Right renal cortex interstitium (tissue), 3 donors: ENCODE measurements at regions not wholly inside any gene's neighbourhood (a gene's known extent, or its start where the extent isn't known, plus 50 kb on each side); places are given as distances from the start of the nearest gene placed in this dataset.
"Not testable (repeated sequence)": the region's sequence is repeated elsewhere in the genome, so short reads cannot be mapped to it uniquely, and the experiment has no call there.

Source experiments
- DNase-seq, 3 donors: peaks; one replicate each; pipeline ENCODE4 v3.0.0-alpha.2; 2013; ENCODE audit warnings: low read depth in 3 of 3, low spot score in 2 of 3

DNA sequence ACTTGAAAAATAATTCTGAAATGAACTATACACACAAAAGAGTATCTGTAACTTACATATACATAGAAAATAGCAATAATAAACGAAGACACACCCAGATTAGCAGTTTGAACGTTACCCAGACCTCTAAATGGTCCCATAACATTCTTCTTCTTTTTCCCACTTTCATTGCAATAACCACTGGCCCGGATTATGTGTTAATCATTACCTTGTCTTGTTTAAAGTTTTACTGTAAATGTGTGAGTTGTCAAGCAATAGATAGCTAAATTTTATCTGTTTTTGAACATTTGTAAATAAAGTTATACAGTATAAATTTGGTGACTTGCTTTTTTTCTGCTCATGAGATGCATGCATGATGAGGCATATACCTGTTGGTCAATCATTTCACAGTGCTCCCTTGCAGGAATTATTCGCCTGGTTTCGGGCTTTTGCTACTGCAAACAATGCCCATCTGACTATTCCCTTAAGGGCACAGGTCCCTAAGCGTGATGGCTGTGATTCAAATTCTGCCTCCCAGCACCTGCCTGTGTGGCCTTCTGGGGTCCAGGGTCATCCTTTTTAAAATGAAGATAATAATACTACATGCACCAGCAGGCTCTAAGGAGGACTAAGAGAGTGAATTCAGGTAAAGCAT lies 66.1 kb downstream of the GADD45G start:
- DNase-seq = no peak

DNA sequence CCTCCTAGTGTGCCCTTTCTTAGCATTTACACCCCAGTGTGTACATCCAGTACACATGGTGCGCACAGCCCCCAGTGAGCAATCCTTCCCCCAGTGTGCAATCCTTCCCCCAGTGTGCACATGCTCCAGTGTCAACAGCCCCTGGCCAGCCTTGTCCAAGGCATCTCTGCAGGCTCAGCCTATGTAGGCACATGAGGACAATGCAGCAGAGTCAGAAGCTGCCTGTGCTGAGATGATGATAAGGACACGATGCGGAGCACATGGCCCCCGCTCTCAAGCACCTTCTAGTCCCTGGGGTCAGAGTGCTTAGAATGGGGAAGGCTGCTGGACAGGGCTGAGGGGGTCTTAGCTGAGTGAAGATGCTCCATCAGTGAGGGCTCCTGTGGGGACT lies 69.8 kb downstream of the GADD45G start:
- DNase-seq = no peak

DNA sequence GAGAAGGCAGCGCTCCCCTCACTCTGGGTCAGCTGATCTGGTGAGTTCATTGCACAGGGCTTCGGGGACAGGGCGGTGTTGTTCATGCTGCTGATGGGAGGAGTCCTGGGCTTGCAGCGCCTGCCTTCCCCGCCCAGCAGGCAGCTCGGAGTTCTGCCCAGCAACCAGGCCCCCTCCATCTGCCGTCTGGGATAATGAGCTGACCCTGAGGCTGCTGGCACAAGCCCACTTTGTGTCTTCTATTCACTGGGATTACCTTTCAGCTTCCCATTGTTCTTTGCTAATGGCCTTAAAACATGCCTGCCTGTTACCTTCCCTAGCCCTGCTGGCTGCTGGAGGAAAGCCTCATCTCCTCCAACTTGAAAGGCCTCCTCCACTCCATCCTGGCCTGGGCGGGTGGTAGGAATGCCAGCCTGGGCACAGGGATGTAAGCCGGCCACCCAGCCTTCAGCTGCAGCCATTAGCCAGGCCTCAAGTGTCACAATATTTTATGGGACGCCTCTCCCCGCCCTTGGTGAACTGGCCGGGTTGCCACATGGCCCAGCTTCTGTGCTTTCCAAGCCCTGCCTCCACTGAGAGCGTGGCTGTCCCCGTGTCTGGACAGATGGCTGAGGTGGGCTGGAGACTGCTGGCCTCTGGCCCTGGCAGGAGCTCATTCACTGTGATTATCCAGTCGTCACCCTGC lies 70.4 kb downstream of the GADD45G start:
- DNase-seq = no peak

DNA sequence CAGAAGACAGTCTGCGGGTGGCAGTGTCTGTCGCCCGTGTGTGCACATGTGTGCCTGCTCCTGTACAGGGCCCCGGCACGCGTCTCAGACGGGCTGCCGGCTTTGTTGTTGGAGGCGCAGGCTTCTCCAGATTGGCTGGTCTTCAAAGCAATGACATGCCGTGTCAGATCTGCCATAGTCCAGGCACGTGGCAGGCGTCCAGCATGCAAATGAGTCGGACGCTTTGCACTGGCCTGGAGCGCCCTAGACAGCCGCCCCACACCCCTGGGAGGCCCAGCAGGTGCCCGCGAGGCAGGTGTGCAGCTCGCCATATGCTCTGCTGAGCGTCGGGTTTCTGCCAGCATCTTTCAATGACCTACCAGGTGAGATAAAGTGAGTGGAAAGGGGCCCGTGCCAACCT lies 71.5 kb downstream of the GADD45G start:
- no peak for DNase-seq

DNA sequence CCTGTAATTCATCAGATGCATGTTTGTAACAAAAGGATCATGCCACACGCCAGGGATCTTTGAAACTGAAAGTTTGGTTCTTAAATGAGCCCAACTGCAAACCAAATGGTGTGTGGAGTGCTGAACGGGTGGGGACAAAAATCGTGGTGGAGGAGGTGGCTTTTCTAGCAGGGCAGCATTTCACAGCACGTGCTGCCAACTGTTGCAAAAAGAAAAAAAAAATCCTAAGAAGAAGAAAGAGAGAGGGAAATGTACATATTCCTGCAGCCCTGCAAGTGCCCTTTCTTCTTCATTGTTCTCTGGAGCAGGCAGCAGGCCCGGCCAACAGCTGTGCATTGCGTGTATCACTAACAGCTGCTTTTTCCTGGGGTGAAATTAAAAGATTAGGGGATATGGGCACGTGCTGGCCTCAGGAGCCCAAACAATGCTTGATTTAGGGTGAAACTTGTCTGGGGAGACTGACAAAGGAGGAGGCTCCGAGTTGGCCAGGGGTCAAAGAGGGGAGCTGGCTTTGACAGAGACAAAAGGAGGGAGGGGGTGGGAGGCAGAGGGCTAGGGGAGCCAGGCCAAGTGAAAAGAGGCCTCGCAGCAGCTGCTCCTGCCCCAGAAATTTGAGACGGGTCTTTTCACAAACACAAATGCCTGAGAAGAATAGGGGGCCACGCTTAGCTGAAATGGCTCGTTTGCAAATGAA lies 73.0 kb downstream of the GADD45G start:
- no peak for DNase-seq

DNA sequence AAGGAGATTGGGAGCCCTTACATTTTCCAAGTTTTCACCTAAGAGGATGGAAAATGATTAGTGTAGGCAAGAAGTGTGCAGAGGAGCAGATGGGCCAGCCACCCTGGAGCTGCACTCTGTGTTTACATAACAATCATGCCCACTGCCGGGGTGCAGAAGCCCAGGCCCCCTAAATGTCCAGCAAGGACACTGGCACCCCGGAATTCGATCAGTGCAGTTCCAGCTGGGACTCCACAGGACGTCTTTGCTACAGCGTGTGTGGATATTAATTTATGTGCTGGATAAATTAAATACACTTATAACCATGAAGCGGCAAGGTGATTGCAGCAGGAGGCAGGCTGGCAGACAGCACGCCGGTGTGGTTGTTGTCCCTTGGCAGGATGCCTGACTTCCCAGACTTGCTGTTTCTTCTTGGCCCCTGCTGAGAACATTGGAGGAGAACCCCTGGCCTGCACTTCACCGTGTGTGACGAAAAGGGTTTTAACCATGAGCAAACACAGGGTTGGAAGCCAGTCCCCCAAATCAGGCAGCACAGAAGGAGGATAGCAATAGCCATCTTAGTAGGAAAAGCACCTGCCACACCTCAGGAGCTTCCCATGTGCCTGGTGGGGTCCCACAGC lies 73.7 kb downstream of the GADD45G start:
- no peak for DNase-seq

DNA sequence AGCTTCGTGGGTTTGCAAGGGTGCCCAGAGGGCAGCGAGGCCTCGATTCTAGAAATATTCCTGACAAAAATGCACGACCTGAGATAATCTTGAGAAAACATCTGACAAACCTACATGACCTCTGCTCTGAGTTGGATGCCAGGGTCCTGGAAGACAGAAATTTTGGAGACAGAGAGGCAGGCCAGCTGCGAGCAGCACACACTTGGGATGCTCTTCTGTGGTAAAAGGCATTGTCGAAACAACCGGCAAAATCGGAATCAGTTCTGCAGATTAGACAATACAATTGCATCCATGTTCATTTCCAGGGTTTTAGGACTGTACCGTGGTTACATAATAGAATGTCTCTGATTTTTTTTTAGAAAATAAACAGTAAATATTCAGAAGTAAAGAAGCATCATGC lies 74.2 kb downstream of the GADD45G start:
- DNase-seq = no peak

DNA sequence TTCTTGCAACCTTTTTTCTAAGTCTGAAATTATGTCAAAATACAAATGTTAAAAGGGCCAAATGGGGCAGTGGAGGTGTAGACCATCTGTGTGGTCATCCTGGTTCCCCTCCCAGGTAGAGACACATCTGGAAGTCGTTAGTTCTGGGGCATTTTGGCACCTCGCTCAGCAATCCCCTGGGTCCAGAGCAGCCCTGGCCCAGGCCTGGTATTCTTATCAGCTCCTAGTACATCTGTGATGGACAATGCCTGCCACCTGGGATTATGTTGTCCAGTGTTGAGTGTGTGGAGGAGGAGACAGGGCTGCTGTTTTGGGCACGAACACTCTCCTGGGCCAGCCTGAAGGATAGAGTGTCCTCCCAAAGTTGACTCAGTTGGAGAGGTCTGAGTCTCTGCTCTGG lies 74.8 kb downstream of the GADD45G start:
- no peak for DNase-seq

DNA sequence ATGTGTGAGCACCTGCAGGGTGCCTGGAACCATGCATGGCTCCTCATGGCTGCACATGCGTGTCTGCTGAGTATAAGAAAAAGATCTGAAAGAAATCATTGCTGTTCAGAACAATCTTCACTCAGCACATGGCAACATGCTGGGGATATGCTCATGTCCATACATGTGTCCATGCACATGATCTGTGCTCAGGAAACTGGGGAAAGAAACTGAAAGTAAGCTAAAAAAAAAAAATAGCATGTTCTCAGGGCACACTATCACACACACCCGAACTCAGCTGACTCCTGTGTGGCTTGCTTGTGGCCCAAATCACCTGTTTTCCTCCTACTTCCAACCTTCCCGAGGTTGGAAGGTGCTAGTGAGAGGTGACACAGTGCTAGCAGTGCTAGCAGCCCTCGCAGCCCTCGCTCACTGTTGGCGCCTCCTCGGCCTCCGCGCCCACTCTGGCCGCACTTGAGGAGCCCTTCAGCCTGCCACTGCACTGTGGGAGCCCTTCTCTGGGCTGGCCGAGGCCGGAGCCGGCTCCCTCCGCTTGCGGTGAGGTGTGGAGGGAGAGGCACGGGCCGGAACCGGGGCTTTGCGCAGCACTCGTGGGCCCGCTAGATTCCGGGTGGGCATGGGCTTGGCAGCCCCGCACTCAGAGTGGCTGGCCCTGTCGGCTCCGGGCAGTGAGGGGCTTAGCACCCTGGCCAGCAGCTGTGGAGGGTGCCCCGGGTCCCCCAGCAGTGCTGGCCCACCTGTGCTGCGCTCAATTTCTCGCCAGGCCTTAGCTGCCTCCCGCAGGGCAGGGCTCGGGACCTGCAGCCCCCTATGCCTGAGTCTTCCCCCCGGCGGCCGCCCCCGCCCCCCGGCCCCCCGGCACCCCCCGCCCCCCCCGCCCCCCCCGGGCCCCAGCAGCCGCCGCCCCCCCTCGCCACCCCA lies 76.0 kb downstream of the GADD45G start:
- no peak for DNase-seq

DNA sequence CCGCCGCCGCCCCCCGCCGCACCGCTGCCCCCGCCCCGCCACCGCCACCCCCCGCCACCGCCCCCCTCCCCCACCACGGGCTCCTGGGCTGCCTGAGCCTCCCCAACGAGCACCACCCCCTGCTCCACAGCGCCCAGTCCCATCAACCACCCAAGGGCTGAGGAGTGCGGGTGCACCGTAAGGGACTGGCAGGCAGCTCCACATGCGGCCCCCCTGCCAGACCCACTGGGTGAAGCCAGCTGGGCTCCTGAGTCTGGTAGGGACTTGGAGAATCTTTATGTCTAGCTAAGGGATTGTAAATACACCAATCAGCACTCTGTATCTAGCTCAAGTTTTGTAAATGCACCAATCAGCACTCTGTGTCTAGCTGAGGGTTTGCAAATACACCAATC lies 76.7 kb downstream of the GADD45G start:
- not testable (repeated sequence) for DNase-seq

DNA sequence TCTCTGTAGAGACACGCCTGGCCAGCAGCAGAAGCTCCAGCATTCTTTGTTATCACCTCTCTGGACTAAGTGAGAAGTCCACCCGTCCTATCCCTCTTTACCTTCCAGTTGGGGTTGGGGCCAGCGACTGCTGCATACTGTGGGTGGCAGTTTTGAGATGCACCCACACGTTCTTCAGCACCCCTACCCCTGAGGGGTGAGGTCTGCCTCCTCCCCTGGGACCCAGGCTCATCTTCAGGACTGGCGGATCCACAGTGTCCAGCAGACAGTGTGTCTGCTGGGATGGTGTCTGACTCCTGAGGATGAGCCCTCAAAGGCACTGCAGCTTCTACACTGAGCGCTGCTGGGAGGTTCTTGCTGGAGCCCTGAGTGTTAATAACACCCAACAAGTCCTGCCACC lies 78.8 kb downstream of the GADD45G start:
- DNase-seq = no peak

DNA sequence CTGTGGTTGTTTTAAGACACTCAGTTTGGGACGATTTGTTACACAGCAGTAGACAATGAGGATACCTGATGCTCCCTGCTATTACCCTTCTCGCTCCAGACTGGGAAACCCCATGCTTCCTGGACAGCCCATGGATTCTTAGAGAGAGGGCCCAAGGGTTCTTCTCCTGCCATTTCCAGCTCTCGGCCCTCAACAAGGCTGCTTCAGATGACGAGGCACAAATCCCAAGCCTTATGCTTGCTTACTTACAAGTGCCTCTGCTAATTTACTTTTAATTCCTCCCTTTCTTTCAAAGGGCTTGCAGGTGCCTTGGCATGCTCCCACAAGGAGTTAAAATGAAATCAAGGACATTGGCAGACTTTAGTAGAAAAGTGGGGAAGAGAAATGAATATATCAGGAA lies 79.4 kb downstream of the GADD45G start:
- no peak for DNase-seq

DNA sequence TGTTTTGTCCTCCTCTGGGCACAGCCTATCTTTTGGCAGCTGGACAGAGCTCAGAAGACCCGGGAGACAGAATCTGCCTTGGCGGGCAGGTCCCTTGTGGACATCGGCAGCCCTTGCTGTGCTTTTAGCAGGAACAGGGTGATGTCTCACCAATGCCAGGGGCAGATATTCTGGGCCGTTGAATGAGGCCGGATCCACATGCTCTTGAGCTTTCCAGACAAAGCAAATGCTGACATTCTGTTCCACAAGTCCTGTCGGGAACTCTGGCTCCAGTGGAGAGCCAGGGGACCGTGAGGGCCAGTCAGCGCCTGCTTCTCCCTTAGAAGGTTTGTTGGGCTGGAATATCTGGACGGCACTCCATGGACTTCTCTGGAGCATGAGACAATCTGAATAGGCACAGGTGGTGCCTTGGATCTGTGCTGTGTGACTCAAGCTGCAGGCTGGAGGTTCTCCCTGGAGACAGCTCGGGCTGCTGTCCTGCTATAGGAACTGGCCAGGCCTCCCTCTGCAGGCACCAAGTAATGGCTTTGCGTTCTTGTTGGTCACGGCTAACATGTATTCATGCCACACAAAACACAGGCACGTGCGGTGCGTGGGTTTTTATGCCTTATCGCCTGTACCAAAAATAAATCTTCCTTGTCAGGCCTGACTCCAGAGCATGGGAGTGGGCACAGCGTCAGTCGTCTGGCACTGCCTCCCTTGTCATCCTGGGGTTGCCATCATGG lies 80.3 kb downstream of the GADD45G start:
- no peak for DNase-seq

DNA sequence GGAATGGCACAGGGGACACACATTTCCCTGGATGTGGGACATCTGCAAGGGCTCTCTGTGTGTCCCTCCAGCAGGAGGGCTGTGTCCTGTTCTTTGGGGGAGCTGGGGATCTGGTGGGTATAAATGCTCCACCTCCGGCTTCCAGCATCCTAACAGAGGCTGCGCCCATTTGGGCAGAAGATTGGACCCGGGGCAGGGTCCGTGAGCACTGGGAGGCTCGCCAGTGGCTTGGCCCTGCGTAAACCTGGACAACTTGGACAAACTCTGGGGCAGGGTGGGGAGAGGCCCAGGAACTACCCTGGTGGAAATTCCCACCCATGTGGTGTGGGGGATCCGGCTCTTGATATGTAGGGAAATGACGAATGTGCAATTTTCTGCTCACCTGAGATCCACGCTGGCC lies 80.9 kb downstream of the GADD45G start:
- DNase-seq = no peak

DNA sequence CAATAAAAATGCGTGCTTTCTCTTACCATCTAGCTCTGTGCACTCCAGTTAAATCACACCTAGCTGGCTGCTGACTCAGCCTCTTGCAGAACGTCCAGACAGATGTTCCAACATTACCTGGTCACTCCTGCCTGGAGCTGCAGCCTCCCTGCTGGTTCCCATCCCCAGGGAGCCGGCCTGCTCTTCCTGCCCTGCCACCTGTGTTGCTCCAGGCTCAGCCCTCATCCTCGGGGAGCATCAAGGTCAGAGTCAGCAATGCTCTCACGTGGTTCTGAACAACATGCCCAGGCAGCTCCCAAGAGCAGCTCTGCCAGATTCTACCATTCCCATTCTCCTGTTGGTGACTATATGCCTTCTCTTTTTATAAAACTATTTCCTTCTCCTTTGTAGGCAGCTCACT lies 81.3 kb downstream of the GADD45G start:
- no peak for DNase-seq

DNA sequence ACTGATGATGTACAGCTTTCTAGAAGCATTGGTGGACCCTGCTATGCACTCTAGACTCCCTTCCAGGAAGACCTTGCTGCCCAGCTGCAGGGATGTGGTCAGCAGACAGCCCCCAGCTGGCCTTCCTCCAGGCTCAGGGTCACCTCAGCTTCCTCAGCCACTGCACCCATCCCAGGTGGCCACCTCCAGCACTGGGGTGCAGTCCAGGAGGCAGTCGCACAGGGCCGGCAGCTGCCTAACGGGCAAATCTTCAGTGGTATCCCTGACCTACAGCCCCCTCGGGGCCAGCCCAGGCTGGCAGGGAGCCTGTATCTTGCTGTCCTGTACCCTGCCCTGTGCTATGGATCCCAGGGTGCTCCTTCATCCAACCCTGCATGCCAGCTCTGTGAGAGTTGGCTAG lies 81.8 kb downstream of the GADD45G start:
- no peak for DNase-seq

DNA sequence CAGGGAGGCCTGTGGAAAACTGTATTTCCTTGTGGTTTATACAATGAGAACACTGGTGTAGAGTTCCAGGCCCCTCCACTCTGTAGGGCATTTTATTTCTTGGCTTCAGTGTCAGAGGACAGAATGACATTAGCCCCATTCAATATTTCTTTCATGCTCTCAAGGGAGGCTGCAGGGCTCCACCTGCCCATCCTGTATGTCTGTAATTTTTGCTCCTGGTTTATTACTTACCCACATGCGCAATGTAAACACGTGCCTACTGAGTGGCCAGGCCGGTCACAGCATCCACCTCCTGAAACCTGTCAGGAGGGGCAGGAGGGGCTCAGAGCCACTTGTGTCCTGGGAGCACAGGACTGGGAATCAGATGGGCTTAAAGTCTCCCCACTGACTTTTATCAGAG lies 82.4 kb downstream of the GADD45G start:
- DNase-seq = no peak

DNA sequence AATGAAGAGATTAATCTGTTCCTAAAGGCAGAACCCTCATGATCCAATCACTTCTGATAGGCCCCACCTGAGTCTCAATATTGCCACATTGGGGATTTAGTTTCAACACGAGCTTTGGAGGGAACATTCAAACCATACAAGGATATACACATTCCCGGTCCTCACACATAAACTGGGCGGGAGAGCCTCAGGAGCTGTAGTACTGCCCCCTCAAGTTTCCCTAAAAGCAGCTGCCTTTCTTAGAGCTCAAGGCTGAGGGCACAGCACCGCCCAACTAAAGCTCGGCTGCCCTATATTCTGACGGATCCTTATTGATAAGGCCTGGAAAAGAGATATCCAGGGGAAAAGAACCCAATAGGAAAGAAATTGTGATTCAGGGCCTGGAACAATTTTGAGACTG lies 83.0 kb downstream of the GADD45G start:
- DNase-seq = no peak

DNA sequence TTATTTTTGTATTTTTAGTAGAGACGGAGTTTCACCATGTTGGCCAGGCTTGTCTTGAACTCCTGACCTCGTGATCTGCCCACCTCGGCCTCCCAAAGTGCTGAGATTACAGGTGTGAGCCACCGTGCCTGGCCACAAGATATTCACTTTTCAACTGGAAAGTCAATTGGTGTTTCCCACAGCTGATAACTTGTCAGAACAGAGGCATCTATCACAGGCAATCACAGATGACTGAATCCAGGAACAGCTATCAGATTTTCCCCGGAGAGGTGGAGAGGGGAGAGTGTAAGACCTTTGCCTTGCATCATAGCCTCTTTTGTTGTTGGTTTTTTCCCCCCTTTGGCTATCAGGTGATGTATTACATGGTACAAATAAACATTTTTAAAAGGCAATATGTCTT lies 84.5 kb downstream of the GADD45G start:
- not testable (repeated sequence) for DNase-seq

DNA sequence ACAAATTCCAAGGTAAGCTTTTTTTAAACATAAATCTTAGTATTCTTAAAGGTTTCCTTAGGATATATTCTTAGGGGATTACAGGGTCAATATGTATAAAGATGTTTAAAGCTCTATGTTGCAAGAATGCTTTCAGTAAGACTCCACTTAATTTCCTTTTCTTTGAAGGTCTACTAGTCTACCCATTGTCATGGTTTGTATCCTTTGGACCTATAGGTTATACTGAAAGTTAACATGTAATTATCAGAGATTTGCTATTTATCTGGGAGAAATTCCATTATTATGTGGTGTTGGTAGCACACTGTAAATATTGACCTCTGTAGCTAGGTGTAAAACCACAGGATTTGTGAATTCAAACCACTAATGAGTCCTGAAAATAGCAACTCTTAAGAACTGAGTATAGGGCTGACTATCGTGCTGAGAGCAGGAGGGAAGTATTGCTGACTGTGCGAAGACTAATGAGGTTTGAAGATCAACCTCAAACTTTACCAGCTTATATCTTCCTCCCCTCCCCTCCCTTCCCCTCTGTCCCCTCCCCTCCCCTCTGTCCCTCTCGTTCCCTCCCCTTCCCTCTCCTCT lies 85.6 kb downstream of the GADD45G start:
- no peak for DNase-seq
